Cardiac septum (tissue), 1 donor: ENCODE measurements at regions not wholly inside any gene's neighbourhood (a gene's known extent, or its start where the extent isn't known, plus 50 kb on each side); places are given as distances from the start of the nearest gene placed in this dataset.

Experiments used
- DNase-seq: peaks from one replicate; pipeline ENCODE4 v3.0.0-alpha.2; 2020; ENCODE audit warnings: low spot score
- intact Hi-C: fragments of 100-400 bp; cut with DNase I; formaldehyde crosslinking; loops from one replicate; pipeline ENCODE4 v1.14.0; 2022
- donor health status: DM: no; HTN: no; CAD: no.

DNA sequence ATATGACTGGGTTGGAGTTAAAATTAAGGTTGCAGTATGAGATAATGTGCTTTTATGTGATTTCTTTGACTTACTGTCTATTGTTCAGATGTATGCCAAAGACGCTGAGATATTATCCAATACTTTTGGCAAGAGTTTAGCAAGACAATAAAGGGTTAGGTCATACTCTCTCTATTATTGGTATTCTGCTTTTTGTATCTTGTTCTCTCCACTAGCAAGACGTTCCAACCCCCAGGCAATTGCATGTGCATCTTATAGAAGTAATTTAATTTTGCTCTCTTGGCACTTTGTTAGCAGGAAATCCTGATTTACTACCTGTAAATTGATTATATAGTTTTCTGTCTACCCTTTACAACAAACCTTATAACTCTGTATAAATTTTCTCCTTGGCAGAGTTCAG lies 1093.6 kb downstream of the CDH9 start:
- intact Hi-C loops, result no loop called here
- no peak for DNase-seq

- no peak for DNase-seq
- intact Hi-C loops, result no loop called here
These were observed 1129.2 kb downstream of the CDH9 start for GRCh38 chr5:25909163-25909562.

DNA sequence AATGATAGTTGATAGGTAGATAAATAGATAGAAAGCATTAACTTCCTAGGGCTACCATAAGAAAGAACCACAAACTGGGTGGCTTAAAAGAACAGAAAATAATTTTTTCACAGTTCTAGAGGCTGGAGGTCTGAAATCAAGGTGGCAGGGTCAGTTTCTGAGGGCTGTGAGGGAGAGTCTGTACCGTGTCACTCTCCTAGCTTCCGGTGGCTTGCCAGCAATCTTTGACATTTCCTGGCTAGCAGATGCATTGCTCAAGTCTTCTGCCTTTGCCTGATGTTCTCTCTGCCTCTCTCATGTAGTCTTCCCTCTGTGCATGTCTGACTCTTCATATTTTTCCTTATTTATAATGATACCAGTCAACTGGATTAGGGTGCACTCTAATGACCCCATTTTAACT lies 1132.7 kb downstream of the CDH9 start:
- intact Hi-C loops, result no loop called here
- no peak for DNase-seq

DNA sequence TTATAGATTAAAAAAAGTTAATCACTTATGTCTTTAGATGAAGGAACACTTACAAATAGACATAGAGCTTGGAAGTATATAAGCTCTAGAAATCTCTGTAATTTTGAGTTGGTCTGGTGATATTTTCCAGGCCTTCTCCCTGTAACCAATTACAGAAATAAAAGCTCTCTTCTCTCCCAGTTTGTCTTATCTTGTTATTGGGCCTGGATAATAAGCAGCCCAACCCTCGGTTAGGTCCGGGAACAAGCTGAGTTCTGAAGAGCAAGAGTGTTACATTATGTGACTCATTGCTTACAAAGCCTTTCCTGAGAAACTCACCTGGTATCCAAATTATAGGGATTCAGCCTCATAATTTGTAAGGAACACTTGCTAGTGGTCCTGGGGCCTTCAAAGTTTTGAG lies 1146.2 kb downstream of the CDH9 start:
- intact Hi-C loops, result no loop called here
- no peak for DNase-seq

- intact Hi-C loops, result no loop called here
- DNase-seq, result no peak
These were observed 1146.7 kb downstream of the CDH9 start for GRCh38 chr5:25891691-25892090.

DNA sequence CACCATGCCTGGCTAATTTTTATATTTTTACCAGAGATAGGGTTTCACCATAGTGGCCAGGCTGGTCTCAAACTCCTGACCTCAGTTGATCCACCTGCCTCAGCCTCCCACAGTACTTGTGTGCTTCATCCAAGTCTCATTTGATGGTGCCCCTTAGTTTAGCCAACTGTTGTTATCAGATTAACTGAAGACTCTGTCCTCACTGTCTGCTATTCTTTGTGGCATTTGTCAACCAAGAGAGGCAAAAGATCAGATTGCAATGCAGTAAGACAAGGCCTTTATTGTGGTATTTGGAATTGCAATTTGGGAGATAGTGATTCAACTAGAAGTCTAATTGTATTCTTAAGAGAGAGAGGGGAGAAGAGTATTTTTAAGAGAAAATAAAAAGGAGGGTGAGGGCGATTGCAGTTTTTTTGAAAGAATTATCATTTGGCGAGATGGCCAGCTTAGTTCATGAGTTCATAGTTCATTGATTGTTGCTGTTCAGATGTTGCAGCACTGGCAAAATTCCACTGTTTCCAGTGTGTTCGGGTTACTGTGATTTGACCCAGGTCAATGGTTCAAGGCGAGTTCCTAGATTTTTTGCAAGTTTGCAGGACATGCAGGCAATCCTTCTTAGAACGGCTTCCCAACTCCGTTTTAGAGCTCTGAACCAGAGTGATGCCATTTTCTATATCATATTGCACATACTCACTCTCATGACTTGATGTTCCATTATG lies 1156.9 kb downstream of the CDH9 start:
- DNase-seq, result no peak
- intact Hi-C loops, result no loop called here

DNA sequence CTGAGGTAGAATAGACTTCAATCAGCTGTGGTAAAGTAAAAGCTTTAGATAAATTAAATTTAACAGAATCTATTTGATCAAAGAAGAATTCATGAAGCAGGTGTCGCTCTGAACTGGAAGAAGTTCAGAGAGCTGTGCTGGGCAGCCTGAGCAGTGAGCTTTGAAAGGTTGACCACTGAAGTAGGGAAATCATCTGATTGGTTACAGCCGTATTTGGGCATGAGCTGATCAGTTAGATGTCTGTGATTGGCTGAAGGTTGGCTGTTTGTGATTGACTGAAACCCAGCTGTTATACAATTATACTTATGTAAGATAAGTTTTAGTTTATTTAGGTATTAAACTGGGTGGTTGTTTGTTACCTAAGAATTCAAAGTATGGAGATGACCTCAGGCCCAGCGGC lies 1174.6 kb downstream of the CDH9 start:
- no peak for DNase-seq
- intact Hi-C loops, result no loop called here

DNA sequence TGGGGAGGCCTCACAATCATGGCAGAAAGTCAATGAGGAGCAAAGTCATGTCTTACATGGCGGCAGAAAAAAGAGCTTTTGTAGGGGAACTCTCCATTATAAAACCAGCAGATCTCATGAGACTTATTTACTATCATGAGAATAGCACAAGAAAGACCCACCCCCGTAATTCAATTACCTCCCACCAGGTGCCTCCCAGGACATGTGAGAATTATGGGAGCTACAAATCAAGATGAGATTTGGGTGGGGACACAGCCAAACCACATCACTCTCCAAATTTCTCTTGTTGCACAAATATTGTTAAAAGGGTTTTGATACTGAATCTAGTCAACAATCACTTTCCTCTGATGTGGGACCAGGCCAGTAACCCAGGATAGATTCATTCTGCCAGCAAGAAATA lies 1176.1 kb downstream of the CDH9 start:
- intact Hi-C loops, result no loop called here

DNA sequence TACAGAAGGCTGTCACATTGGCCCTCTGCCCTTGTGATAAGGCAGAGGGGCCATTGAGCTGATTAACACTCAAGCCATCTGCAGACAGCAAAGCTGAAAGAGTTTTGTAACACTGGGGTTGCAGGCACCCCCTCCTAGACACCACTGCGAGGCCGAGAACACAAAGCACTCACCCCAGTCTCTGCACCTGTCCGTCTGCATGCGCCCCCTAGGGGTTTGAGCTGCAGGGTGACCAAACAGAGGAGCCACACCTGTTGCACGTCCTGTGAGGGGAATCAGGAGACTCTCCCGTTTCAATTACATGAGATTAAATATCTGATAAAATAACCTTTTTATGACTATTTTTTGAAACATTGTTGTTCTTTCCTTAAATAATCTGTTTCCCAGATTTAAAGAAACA lies 1180.4 kb downstream of the CDH9 start:
- intact Hi-C loops, result no loop called here
- DNase-seq, result no peak

More for the DNA sequence above, 1176.1 kb downstream of the CDH9 start:
- DNase-seq, result no peak

DNA sequence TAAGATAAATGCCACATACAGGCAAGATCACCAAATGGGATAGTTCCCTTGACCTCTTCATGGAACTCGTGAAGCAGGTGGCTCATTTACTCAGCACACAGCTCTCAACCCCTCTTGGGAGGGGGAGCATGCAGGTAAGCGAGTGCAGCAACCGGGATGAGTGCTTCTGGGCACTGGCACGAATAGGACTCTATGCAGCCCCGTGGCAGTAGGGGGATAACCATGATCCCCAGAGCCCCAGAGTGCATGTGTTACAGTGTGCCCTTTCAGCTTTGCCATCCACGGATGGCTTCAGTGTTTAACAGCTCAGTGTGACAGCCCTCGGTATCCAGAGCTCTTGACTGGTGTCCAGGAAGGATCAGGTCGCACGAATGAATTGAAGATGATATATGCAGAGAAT lies 1187.1 kb downstream of the CDH9 start:
- DNase-seq, result no peak
- intact Hi-C loops, result no loop called here

- no peak for DNase-seq
- intact Hi-C loops, result no loop called here
These were observed 1187.8 kb downstream of the CDH9 start for GRCh38 chr5:25850581-25850980.

GRCh38 chr5:25849270-25849669 lies 1189.1 kb downstream of the CDH9 start:
- intact Hi-C loops, result no loop called here
- DNase-seq, result no peak

GRCh38 chr5:25823330-25823873 lies 1178.6 kb upstream of the CDH10 start:
- no peak for DNase-seq

More at GRCh38 chr5:25823330-25823873, 1178.6 kb upstream of the CDH10 start:
- intact Hi-C loops, result no loop called here
